Activated CD4-positive, alpha-beta T cell treated with anti-CD3 and anti-CD28 coated beads, Interleukin-2, amount 10 ng/mL, durations not matched to agents 24 days and 14 days (primary cell): ENCODE measurements at regions not wholly inside any gene's neighbourhood (a gene's known extent, or its start where the extent isn't known, plus 50 kb on each side); places are given as distances from the start of the nearest gene placed in this dataset.
"Not testable (repeated sequence)": the region's sequence is repeated elsewhere in the genome, so short reads cannot be mapped to it uniquely, and the experiment has no call there.

Experiments used
- DNase-seq: peaks from one replicate; pipeline ENCODE4 v3.0.0; 2022
- H3K27ac Mint-ChIP-seq: one replicate; pipeline ENCODE4 v1.8.0; 2022; ENCODE audit warnings: mild to moderate bottlenecking, mixed read lengths
- H3K27me3 Mint-ChIP-seq: one replicate; pipeline ENCODE4 v1.8.0; 2022; ENCODE audit warnings: mixed read lengths
- H3K36me3 Mint-ChIP-seq: one replicate; pipeline ENCODE4 v1.8.0; 2022; ENCODE audit warnings: low read depth, mild to moderate bottlenecking, mixed read lengths
- H3K4me1 Mint-ChIP-seq: one replicate; pipeline ENCODE4 v1.8.0; 2021; ENCODE audit warnings: mixed read lengths
- H3K4me3 Mint-ChIP-seq: one replicate; pipeline ENCODE4 v1.8.0; 2022; ENCODE audit warnings: mild to moderate bottlenecking, moderate library complexity, mixed read lengths
- H3K9me3 Mint-ChIP-seq: one replicate; pipeline ENCODE4 v1.8.0; 2021; ENCODE audit warnings: mixed read lengths
- intact Hi-C: fragments of 100-400 bp; cut with micrococcal nuclease; formaldehyde crosslinking; loops from one replicate; pipeline ENCODE4 v1.15.1; 2023

GRCh38 chr10:125236091-125236490 lies 75.7 kb upstream of the CTBP2 start:
- no peak overlapping the region for H3K4me3 Mint-ChIP-seq
- no peaks in the 10 kb centered on the region for H3K4me1 Mint-ChIP-seq
- H3K9me3 Mint-ChIP-seq = peaks cover 11% of the 10 kb centered on the region
- no peaks in the 10 kb centered on the region for H3K27me3 Mint-ChIP-seq
- H3K36me3 Mint-ChIP-seq = no peaks in the 10 kb centered on the region
- no peak overlapping the region for H3K27ac Mint-ChIP-seq
- no peak for DNase-seq
- intact Hi-C loops = no loop called here

GRCh38 chr10:125235093-125236069 lies 75.0 kb upstream of the CTBP2 start:
- no peaks in the 10 kb centered on the region for H3K36me3 Mint-ChIP-seq
- intact Hi-C loops = no loop called here
- no peaks in the 10 kb centered on the region for H3K4me1 Mint-ChIP-seq
- H3K9me3 Mint-ChIP-seq = peaks cover 11% of the 10 kb centered on the region
- no peak for DNase-seq
- no peaks in the 10 kb centered on the region for H3K27me3 Mint-ChIP-seq
- no peak overlapping the region for H3K27ac Mint-ChIP-seq
- H3K4me3 Mint-ChIP-seq = no peak overlapping the region

GRCh38 chr10:125234576-125234975 lies 74.2 kb upstream of the CTBP2 start:
- H3K27ac Mint-ChIP-seq, DNase-seq, H3K36me3 Mint-ChIP-seq, H3K4me1 Mint-ChIP-seq, H3K27me3 Mint-ChIP-seq, intact Hi-C loops, H3K4me3 Mint-ChIP-seq: not testable (repeated sequence)
- peaks cover 11% of the 10 kb centered on the region for H3K9me3 Mint-ChIP-seq

- H3K9me3 Mint-ChIP-seq = peaks cover 9% of the 10 kb centered on the region
- no peak for DNase-seq
- no peak overlapping the region for H3K4me3 Mint-ChIP-seq
- no peaks in the 10 kb centered on the region for H3K36me3 Mint-ChIP-seq
- no peaks in the 10 kb centered on the region for H3K27me3 Mint-ChIP-seq
- H3K27ac Mint-ChIP-seq = no peak overlapping the region
- H3K4me1 Mint-ChIP-seq = no peaks in the 10 kb centered on the region
- intact Hi-C loops = no loop called here
Measured at GRCh38 chr10:125233726-125234125, 73.4 kb upstream of the CTBP2 start.

- Mint-ChIP-seq H3K9me3 (no peaks in the 10 kb centered on the region), H3K4me3 (no peak overlapping the region), H3K27ac (no peak overlapping the region), H3K4me1 (no peaks in the 10 kb centered on the region), H3K27me3 (no peaks in the 10 kb centered on the region), H3K36me3 (no peaks in the 10 kb centered on the region)
- DNase-seq = no peak
- intact Hi-C loops = no loop called here
Measured at GRCh38 chr10:125232841-125233240, 72.5 kb upstream of the CTBP2 start.

GRCh38 chr10:125231813-125232475 lies 71.6 kb upstream of the CTBP2 start:
- Mint-ChIP-seq H3K4me1 (no peaks in the 10 kb centered on the region), H3K27me3 (no peaks in the 10 kb centered on the region), H3K27ac (no peak overlapping the region), H3K9me3 (peaks cover 4% of the 10 kb centered on the region), H3K4me3 (no peak overlapping the region), H3K36me3 (no peaks in the 10 kb centered on the region)
- intact Hi-C loops = no loop called here
- DNase-seq = no peak

GRCh38 chr10:125231116-125231812 lies 70.9 kb upstream of the CTBP2 start:
- Mint-ChIP-seq H3K4me1 (no peaks in the 10 kb centered on the region), H3K4me3 (no peak overlapping the region), H3K9me3 (peaks cover 8% of the 10 kb centered on the region), H3K27me3 (no peaks in the 10 kb centered on the region), H3K36me3 (no peaks in the 10 kb centered on the region), H3K27ac (no peak overlapping the region)
- DNase-seq = no peak
- intact Hi-C loops = no loop called here

- intact Hi-C loops = no loop called here
- Mint-ChIP-seq H3K4me3 (no peak overlapping the region), H3K9me3 (peaks cover 8% of the 10 kb centered on the region), H3K27me3 (no peaks in the 10 kb centered on the region), H3K4me1 (no peaks in the 10 kb centered on the region), H3K27ac (no peak overlapping the region), H3K36me3 (no peaks in the 10 kb centered on the region)
- DNase-seq = no peak
Measured at GRCh38 chr10:125230251-125230650, 69.9 kb upstream of the CTBP2 start.

GRCh38 chr10:125228245-125228940 lies 68.0 kb upstream of the CTBP2 start:
- H3K36me3 Mint-ChIP-seq, DNase-seq, H3K9me3 Mint-ChIP-seq, H3K4me3 Mint-ChIP-seq, H3K27ac Mint-ChIP-seq, H3K27me3 Mint-ChIP-seq, intact Hi-C loops, H3K4me1 Mint-ChIP-seq: not testable (repeated sequence)

GRCh38 chr10:125227546-125227945 lies 67.2 kb upstream of the CTBP2 start:
- Mint-ChIP-seq H3K4me3 (no peak overlapping the region), H3K4me1 (no peaks in the 10 kb centered on the region), H3K9me3 (peaks cover 8% of the 10 kb centered on the region), H3K27ac (no peak overlapping the region), H3K36me3 (no peaks in the 10 kb centered on the region), H3K27me3 (no peaks in the 10 kb centered on the region)
- no peak for DNase-seq
- intact Hi-C loops = no loop called here

- no peak for DNase-seq
- H3K4me1 Mint-ChIP-seq = no peaks in the 10 kb centered on the region
- H3K36me3 Mint-ChIP-seq = no peaks in the 10 kb centered on the region
- H3K27me3 Mint-ChIP-seq = no peaks in the 10 kb centered on the region
- intact Hi-C loops = no loop called here
- no peak overlapping the region for H3K4me3 Mint-ChIP-seq
- no peak overlapping the region for H3K27ac Mint-ChIP-seq
- H3K9me3 Mint-ChIP-seq = peaks cover 8% of the 10 kb centered on the region
Measured at GRCh38 chr10:125226823-125227222, 66.5 kb upstream of the CTBP2 start.

- H3K36me3 Mint-ChIP-seq = no peaks in the 10 kb centered on the region
- no peak overlapping the region for H3K4me3 Mint-ChIP-seq
- H3K27me3 Mint-ChIP-seq = no peaks in the 10 kb centered on the region
- intact Hi-C loops = no loop called here
- H3K4me1 Mint-ChIP-seq = no peaks in the 10 kb centered on the region
- no peak overlapping the region for H3K27ac Mint-ChIP-seq
- DNase-seq = no peak
- peaks cover 8% of the 10 kb centered on the region for H3K9me3 Mint-ChIP-seq
Measured at GRCh38 chr10:125226005-125226404, 65.6 kb upstream of the CTBP2 start.

- no peak for DNase-seq
- intact Hi-C loops = no loop called here
- no peaks in the 10 kb centered on the region for H3K27me3 Mint-ChIP-seq
- H3K4me3 Mint-ChIP-seq = no peak overlapping the region
- H3K9me3 Mint-ChIP-seq = peaks cover 8% of the 10 kb centered on the region
- no peaks in the 10 kb centered on the region for H3K4me1 Mint-ChIP-seq
- no peaks in the 10 kb centered on the region for H3K36me3 Mint-ChIP-seq
- H3K27ac Mint-ChIP-seq = no peak overlapping the region
Measured at GRCh38 chr10:125225051-125225450, 64.7 kb upstream of the CTBP2 start.
